Ascending aorta (tissue), 2 donors: ENCODE measurements at regions not wholly inside any gene's neighbourhood (a gene's known extent, or its start where the extent isn't known, plus 50 kb on each side); places are given as distances from the start of the nearest gene placed in this dataset.
"Not testable (repeated sequence)": the region's sequence is repeated elsewhere in the genome, so short reads cannot be mapped to it uniquely, and the experiment has no call there.

Experiments used
- DNase-seq, 2 donors: peaks; one replicate each; pipeline ENCODE4 v3.0.0-alpha.2; 2019; ENCODE audit warnings: low spot score in 2 of 2
- H3K27ac ChIP-seq, 2 donors: fragments of 200-600 bp; sonication (generic); one replicate each; pipeline ENCODE4 v1.5.1; 2016 to 2017; ENCODE audit warnings: mild to moderate bottlenecking in 1 of 2
- H3K27me3 ChIP-seq: fragments of 200-600 bp; sonication (generic); one replicate; pipeline ENCODE4 v1.5.1; 2017
- H3K36me3 ChIP-seq, 2 donors: fragments of 200-600 bp; sonication (generic); one replicate each; pipeline ENCODE4 v1.5.1; 2016
- H3K4me1 ChIP-seq, 2 donors: fragments of 200-600 bp; sonication (generic); one replicate each; pipeline ENCODE4 v1.5.1; 2016 to 2017; ENCODE audit warnings: mild to moderate bottlenecking in 1 of 2
- H3K4me3 ChIP-seq, 2 donors: fragments of 200-600 bp; sonication (generic); one replicate each; pipeline ENCODE4 v1.5.1; 2016 to 2017; ENCODE audit warnings: mild to moderate bottlenecking in 1 of 2
- H3K9me3 ChIP-seq, 2 donors: fragments of 200-600 bp; sonication (generic); one replicate each; pipeline ENCODE4 v1.5.1; 2016
- intact Hi-C: fragments of 100-400 bp; cut with DNase I; formaldehyde crosslinking; loops from one replicate; pipeline ENCODE4 v1.15.1; 2023
- TF ChIP-seq, protein P1 (sequence below), 3 experiments: fragments of 200-600 bp in 2 of 3; fragments of 450-650 bp in 1 of 3; sonication (generic) in 2 of 3; IDR thresholded peaks; one replicate each; pipeline ENCODE4 v1.5.1; 2016 to 2019; ENCODE audit warnings: antibody characterized with exemption in 3 of 3, mild to moderate bottlenecking in 1 of 3, moderate library complexity in 1 of 3

DNA sequence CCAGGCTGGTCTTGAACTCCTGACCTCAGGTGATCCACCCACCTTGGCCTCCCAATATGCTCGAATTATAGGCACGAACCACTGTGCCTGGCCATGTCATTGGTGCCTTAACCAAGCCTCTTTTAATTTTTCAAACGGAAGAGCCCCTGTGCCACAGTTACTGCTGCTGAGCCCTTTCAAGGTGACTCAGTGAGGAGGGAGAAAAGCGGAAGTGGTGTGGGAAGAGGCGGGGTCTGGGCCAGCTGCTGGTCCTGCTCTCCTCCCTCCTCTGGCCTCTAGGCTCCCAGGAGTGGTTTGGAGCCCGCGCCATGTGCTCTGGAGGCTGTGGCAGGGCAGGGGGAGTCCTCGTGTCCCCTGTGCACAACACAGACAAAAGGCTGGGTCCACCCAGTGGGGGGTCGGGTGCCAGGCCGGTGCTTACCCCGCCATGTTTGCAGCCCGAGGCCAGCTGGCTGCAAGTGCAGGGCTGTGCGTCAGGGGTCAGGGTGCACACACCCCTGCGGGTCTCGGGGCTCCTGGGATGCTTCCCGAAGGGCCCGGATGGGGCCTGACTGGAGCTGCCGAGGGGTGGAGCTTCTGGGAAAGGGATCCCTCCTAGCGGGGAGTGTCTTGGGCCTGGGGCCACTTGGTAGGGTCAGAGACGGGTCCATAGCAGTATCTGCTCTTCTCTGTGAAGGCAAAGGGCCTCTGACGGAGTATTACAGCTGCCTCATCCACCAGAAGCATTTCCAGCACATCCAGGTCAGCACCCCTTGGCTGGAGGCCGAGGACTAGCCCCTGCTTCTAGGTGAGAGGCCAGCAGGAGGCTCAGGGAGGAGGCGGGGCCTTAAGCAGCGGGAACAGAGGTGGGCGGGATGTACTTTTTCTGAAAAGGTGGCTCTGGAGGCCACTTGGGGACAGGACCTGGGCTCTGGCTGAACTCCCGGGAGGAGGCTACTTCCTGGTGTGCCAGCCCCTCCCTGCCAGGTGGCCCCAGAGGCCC is 100.4 kb upstream of the CCZ1B start:
- H3K27ac ChIP-seq, H3K27me3 ChIP-seq, H3K4me1 ChIP-seq, H3K9me3 ChIP-seq, H3K4me3 ChIP-seq, intact Hi-C loops, DNase-seq, H3K36me3 ChIP-seq: not testable (repeated sequence)

DNA sequence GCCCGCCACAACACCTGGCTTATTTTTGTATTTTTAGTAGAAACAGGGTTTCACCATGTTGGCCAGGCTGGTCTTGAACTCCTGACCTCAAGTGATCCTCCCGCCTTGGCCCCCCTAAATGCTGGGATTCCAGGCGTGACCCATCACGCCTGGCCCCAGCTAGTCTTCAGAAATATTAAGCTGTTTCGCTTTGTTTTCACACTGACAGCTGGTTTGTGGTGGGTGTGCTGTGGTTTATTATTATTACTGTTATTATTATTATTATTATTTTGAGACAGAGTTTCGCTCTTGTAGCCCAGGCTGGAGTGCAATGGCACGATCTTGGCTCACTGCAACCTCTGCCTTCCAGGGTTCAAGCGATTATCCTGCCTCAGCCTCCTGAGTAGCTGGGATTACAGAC is 101.6 kb upstream of the CCZ1B start:
- DNase-seq, H3K4me3 ChIP-seq, H3K27ac ChIP-seq, intact Hi-C loops, H3K36me3 ChIP-seq, H3K4me1 ChIP-seq, H3K27me3 ChIP-seq, H3K9me3 ChIP-seq: not testable (repeated sequence)

DNA sequence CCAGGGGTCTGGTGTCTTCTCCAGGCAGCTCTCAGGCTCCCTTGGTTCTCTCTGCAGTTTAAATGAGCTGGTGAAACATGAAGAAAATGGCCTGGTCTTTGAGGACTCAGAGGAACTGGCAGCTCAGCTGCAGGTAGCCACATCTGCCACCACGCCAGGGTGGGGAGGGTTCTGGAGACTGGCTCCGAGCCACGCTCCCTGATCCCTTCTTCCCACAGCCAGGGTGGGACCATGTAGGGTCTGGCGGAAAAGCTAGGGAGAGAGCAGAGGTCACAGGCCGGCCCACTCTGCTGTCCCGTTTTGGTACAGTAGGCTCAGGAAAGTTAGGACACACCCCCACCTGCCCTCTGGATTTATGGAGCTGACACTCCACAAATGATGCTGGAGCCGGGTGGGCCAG is 103.5 kb upstream of the CCZ1B start:
- H3K27ac ChIP-seq, H3K4me3 ChIP-seq, H3K36me3 ChIP-seq, DNase-seq, H3K9me3 ChIP-seq, H3K27me3 ChIP-seq, H3K4me1 ChIP-seq, intact Hi-C loops: not testable (repeated sequence)

DNA sequence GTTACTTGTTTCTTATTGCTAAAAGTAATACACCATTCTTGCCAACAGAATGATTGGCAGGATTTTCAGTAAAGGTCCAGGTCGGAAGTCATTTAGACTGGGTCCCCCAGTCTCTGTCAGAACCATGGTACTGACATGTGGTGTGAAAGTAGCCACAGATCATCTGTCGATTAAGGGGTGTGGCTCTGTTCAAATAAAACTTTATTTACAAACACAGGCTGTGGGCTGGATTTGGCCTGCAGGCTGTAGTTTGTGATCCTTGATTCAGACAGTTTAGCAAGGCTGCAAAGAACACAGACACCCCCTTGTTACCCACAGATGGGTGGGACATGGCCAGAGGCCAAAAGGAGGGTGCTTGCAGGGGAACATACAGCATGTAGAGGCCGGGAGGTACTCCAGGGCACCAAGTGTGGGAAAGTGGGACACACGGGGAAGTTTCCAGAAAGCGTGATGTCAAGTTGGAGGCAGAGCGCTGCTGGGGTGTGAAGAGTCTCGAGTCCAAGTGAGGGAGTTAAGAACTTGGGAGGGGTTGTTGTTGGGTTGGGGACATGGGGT is 104.1 kb upstream of the CCZ1B start:
- H3K4me3 ChIP-seq, H3K27ac ChIP-seq, H3K36me3 ChIP-seq, H3K4me1 ChIP-seq, DNase-seq, H3K27me3 ChIP-seq, intact Hi-C loops, H3K9me3 ChIP-seq: not testable (repeated sequence)

DNA sequence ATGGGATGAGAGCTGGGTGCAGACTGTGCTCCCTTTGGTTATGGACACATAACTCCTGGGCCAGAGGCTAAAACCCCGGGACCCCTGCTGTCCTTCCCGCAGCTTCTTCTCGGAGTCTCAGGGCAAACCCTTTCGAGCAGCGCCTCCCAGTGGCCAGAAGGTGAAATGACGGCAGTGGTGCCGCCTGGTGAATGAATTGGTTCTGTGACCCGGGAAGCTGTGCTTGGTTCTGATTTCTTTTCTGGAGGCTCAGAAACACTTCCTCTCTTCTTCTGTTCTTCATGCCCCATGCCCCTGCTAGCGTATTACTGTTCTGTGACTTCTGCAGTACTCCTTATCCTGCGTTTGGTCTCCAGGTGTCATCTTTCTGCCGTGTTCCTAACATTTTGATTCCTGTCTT is 104.7 kb upstream of the CCZ1B start:
- H3K9me3 ChIP-seq, H3K36me3 ChIP-seq, H3K27ac ChIP-seq, DNase-seq, H3K27me3 ChIP-seq, H3K4me3 ChIP-seq, H3K4me1 ChIP-seq, intact Hi-C loops: not testable (repeated sequence)
- TF ChIP-seq, protein P1, sequence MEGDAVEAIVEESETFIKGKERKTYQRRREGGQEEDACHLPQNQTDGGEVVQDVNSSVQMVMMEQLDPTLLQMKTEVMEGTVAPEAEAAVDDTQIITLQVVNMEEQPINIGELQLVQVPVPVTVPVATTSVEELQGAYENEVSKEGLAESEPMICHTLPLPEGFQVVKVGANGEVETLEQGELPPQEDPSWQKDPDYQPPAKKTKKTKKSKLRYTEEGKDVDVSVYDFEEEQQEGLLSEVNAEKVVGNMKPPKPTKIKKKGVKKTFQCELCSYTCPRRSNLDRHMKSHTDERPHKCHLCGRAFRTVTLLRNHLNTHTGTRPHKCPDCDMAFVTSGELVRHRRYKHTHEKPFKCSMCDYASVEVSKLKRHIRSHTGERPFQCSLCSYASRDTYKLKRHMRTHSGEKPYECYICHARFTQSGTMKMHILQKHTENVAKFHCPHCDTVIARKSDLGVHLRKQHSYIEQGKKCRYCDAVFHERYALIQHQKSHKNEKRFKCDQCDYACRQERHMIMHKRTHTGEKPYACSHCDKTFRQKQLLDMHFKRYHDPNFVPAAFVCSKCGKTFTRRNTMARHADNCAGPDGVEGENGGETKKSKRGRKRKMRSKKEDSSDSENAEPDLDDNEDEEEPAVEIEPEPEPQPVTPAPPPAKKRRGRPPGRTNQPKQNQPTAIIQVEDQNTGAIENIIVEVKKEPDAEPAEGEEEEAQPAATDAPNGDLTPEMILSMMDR (IDR thresholded peaks at IDR 0.05): peak in 1 of 3 experiments; percentile 36

DNA sequence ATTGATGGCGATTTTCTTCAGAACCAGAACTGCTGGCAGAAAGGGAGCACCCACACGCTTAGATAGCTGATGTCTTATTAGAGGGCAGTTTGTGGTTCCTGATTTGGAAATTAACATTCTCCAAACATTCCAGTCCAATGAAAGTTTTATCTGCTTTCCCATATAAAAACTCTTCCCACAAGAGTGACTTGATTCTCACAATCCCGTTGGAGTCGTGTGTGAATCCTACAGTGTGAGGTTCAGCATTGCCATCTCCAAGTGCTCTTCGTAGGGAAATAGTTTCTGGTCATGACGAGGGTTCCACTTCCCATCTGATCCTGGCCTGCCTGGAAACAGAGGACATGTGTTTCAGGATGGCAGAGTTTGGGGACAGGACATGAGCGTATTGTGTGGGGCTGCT is 105.4 kb upstream of the CCZ1B start:
- H3K27me3 ChIP-seq, H3K4me3 ChIP-seq, H3K9me3 ChIP-seq, intact Hi-C loops, H3K36me3 ChIP-seq, DNase-seq, H3K27ac ChIP-seq, H3K4me1 ChIP-seq: not testable (repeated sequence)

DNA sequence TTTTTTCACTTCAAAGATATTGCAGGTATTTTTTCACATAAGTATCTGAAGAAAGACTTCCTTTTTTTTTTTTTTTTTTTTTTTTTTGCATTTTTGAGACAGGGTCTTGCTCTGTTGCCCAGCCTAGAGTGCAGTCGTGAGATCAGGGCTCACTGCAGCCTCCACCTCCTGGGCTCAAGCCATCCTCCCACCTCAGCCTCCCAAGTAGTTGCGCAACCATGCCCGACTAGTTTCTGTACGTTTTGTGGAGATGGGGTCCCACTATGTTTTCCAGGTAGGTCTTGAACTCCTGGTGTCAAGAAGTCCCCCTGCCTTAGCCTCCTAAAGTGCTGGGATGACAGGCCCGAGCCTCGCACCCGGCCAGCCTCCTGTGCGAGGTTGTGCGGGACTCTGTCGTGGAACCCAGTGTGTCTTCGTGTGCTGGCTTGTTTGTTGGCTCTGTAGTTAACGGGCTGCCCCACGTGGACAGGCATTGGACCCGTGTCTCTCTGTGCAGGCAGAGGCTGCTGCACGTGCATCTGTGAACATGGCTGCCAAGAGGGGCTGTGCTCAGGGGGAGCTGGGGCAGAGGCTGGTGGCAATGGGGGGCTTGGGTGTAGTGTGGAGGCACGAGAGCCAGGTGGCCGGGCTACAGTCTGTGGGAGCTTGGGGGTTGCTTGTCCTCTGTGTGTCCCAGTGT is 108.0 kb upstream of the CCZ1B start:
- H3K27me3 ChIP-seq, DNase-seq, H3K4me1 ChIP-seq, H3K36me3 ChIP-seq, H3K9me3 ChIP-seq, H3K27ac ChIP-seq, H3K4me3 ChIP-seq, intact Hi-C loops: not testable (repeated sequence)

DNA sequence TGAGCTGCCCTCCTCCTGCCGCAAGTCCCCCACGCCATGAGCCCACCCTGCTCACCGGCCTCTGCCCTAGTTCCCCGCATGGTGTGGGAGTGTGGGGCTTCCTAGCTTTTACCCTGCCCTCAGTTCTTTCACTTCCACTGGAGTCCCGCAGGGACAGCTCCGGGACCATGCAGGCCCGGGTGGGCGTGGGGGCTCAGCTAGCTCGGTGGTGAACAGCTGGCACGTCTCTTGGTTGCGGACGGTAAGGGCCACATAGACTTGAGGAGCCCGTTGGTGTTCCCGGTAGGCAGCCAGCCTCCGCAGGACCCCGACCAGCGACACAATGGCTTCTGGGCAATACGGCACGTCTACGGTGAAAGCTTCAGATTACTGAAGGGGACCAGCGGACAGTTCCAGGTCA is 108.9 kb upstream of the CCZ1B start:
- Histone ChIP-seq H3K4me3 (no peak overlapping the region), H3K4me1 (no peaks in the 10 kb centered on the region), H3K27ac (no peak overlapping the region), H3K9me3 (no peaks in the 10 kb centered on the region), H3K36me3 (no peaks in the 10 kb centered on the region), H3K27me3 (no peaks in the 10 kb centered on the region)
- no peak for DNase-seq
- TF ChIP-seq, protein P1 (IDR thresholded peaks at IDR 0.05): no peak
- intact Hi-C loops: no loop called here

DNA sequence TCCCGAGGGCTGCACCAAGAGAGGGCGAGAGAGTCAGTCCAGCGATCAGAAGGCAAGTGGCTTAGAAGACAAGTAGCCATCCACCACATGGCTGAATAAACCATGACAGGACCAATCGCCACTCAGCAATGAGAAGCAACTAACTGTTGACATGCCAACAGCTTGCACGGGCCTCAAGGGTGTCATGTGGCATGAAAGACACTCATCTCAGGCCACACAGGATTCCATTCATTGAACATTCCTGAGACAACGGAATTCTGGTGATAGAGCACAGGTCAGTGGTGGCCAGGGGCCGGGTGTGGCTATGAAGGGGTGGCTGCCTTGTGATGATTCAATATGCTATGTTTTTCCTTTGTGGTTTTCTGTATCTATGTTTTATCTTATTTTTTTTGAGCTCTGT is 110.6 kb upstream of the CCZ1B start:
- H3K9me3 ChIP-seq, H3K4me1 ChIP-seq, H3K4me3 ChIP-seq, H3K36me3 ChIP-seq, H3K27me3 ChIP-seq, DNase-seq, intact Hi-C loops, H3K27ac ChIP-seq: not testable (repeated sequence)

DNA sequence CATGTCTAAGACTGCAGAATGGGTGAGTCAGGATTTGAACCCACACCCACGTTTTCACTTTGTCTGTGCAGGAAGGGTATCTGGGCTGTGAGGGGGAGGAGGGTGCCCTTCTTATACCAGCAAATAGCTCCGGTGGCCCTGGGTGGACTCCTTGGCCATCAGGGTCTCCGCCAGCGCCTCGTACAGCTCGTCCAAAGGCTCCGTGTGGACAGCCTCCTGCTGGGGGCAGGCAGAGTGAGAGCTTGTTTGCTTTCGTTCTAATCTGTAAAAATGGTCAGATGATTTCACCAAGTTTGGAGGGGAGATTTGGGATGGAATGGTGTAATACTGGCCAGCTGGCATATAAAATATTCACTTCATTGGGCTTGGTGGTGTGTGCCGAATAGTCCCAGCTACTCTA is 111.7 kb upstream of the CCZ1B start:
- DNase-seq, intact Hi-C loops, H3K27me3 ChIP-seq, H3K4me1 ChIP-seq, H3K36me3 ChIP-seq, H3K4me3 ChIP-seq, H3K27ac ChIP-seq, H3K9me3 ChIP-seq: not testable (repeated sequence)
